ENCODE measurements at regions not wholly inside any gene's neighbourhood (a gene's known extent, or its start where the extent isn't known, plus 50 kb on each side); places are given as distances from the start of the nearest gene placed in this dataset.
"Not testable (repeated sequence)": the region's sequence is repeated elsewhere in the genome, so short reads cannot be mapped to it uniquely, and the experiment has no call there.

GRCh38 chr6:51049983-51050877 is 231.6 kb downstream of the TFAP2B start:
- DNase-seq (ENCODE audit: low spot score), result no peak
- no peak for TF ChIP-seq CTCF (IDR thresholded peaks at IDR 0.05; ENCODE audit: borderline replicate concordance, control extremely low read depth, extremely low read depth, insufficient read depth, missing control alignments)
- in situ Hi-C loops (cut with MboI; ENCODE audit: low sequenced_read_pairs, unreplicated experiment), result no loop called here

GRCh38 chr6:51052716-51053115 is 234.0 kb downstream of the TFAP2B start:
- in situ Hi-C loops (cut with MboI; ENCODE audit: low sequenced_read_pairs, unreplicated experiment), result not testable (repeated sequence)

GRCh38 chr6:51055316-51055715 is 236.6 kb downstream of the TFAP2B start:
- DNase-seq (ENCODE audit: low spot score); in situ Hi-C loops (cut with MboI; ENCODE audit: low sequenced_read_pairs, unreplicated experiment): not testable (repeated sequence)

More at GRCh38 chr6:51052716-51053115, 234.0 kb downstream of the TFAP2B start:
- not testable (repeated sequence) for DNase-seq (ENCODE audit: low spot score)

GRCh38 chr6:51057296-51057695 is 238.6 kb downstream of the TFAP2B start:
- no peak for TF ChIP-seq CTCF (IDR thresholded peaks at IDR 0.05; ENCODE audit: borderline replicate concordance, control extremely low read depth, extremely low read depth, insufficient read depth, missing control alignments)
- no peak for DNase-seq (ENCODE audit: low spot score)
- in situ Hi-C loops (cut with MboI; ENCODE audit: low sequenced_read_pairs, unreplicated experiment), result no loop called here

GRCh38 chr6:51060262-51060762 is 241.6 kb downstream of the TFAP2B start:
- DNase-seq (ENCODE audit: low spot score), result no peak
- TF ChIP-seq CTCF (IDR thresholded peaks at IDR 0.05; ENCODE audit: borderline replicate concordance, control extremely low read depth, extremely low read depth, insufficient read depth, missing control alignments), result no peak
- in situ Hi-C loops (cut with MboI; ENCODE audit: low sequenced_read_pairs, unreplicated experiment), result no loop called here

GRCh38 chr6:51062166-51062722 is 243.6 kb downstream of the TFAP2B start:
- TF ChIP-seq CTCF (IDR thresholded peaks at IDR 0.05; ENCODE audit: borderline replicate concordance, control extremely low read depth, extremely low read depth, insufficient read depth, missing control alignments), result no peak
- DNase-seq (ENCODE audit: low spot score), result no peak
- in situ Hi-C loops (cut with MboI; ENCODE audit: low sequenced_read_pairs, unreplicated experiment), result no loop called here

- no peak for TF ChIP-seq CTCF (IDR thresholded peaks at IDR 0.05; ENCODE audit: borderline replicate concordance, control extremely low read depth, extremely low read depth, insufficient read depth, missing control alignments)
- DNase-seq (ENCODE audit: low spot score), result no peak
- in situ Hi-C loops (cut with MboI; ENCODE audit: low sequenced_read_pairs, unreplicated experiment), result no loop called here
Measured at GRCh38 chr6:51077821-51078518, 259.3 kb downstream of the TFAP2B start.

Data from GM13976 (cell line).